H9 (cell line): ENCODE measurements at regions not wholly inside any gene's neighbourhood (a gene's known extent, or its start where the extent isn't known, plus 50 kb on each side); places are given as distances from the start of the nearest gene placed in this dataset.

ENCODE experiments used
- DNase-seq: peaks from one replicate; pipeline ENCODE4 v3.0.0-alpha.2; 2017
- H2AFZ ChIP-seq: one replicate; pipeline ENCODE4 v1.6.1; 2013; ENCODE audit warnings: mild to moderate bottlenecking, low read length, control low read depth, moderate library complexity
- H2AK5ac ChIP-seq: 2 replicates; pipeline ENCODE4 v1.6.1; 2013; ENCODE audit warnings: low read length, control low read depth, mixed read lengths; ENCODE audit not compliant: insufficient read length
- H2BK120ac ChIP-seq: one replicate; pipeline ENCODE4 v1.6.1; 2013; ENCODE audit warnings: low read depth, mild to moderate bottlenecking, low read length, control low read depth, inconsistent platforms; ENCODE audit not compliant: poor library complexity, severe bottlenecking
- H2BK12ac ChIP-seq: 2 replicates; pipeline ENCODE4 v1.6.1; 2013; ENCODE audit warnings: low read length, control low read depth, mixed read lengths, low read depth; ENCODE audit not compliant: insufficient read length
- H2BK15ac ChIP-seq: 2 replicates; pipeline ENCODE4 v1.6.1; 2013; ENCODE audit warnings: low read depth, low read length, control low read depth
- H2BK20ac ChIP-seq: one replicate; pipeline ENCODE4 v1.6.1; 2013; ENCODE audit warnings: low read depth, mild to moderate bottlenecking, low read length, control low read depth, inconsistent platforms; ENCODE audit not compliant: poor library complexity, severe bottlenecking
- H2BK5ac ChIP-seq: 2 replicates; pipeline ENCODE4 v1.6.1; 2013; ENCODE audit warnings: low read length, control low read depth, mixed read lengths; ENCODE audit not compliant: insufficient read length
- H3K14ac ChIP-seq: 2 replicates; pipeline ENCODE4 v1.6.1; 2013; ENCODE audit warnings: low read length, control low read depth; ENCODE audit not compliant: insufficient read depth
- H3K18ac ChIP-seq: 2 replicates; pipeline ENCODE4 v1.6.1; 2013; ENCODE audit warnings: low read depth, mild to moderate bottlenecking, mixed read lengths, low read length, control low read depth; ENCODE audit not compliant: insufficient read length
- H3K23ac ChIP-seq: 2 replicates; pipeline ENCODE4 v1.6.1; 2013; ENCODE audit warnings: low read length, control low read depth, mixed read lengths, low read depth; ENCODE audit not compliant: insufficient read length
- H3K23me2 ChIP-seq: 2 replicates; pipeline ENCODE4 v1.6.1; 2013; ENCODE audit warnings: low read depth, mild to moderate bottlenecking, mixed read lengths, low read length, control low read depth; ENCODE audit not compliant: insufficient read length, poor library complexity, severe bottlenecking
- H3K27ac ChIP-seq: 2 replicates; pipeline ENCODE4 v1.5.1; 2013; ENCODE audit warnings: low read length, control low read depth, mixed read lengths, low read depth; ENCODE audit not compliant: insufficient read length
- H3K27me3 ChIP-seq: 2 replicates; pipeline ENCODE4 v1.6.1; 2013; ENCODE audit warnings: low read length, control low read depth, inconsistent platforms; ENCODE audit not compliant: insufficient read depth
- H3K4ac ChIP-seq: 2 replicates; pipeline ENCODE4 v1.6.1; 2013; ENCODE audit warnings: low read depth, mild to moderate bottlenecking, control low read depth, inconsistent platforms, low read length, moderate library complexity
- H3K4me1 ChIP-seq: 2 replicates; pipeline ENCODE4 v1.6.1; 2013; ENCODE audit warnings: low read length, control low read depth, inconsistent platforms; ENCODE audit not compliant: insufficient read depth
- H3K4me2 ChIP-seq: 2 replicates; pipeline ENCODE4 v1.6.1; 2013; ENCODE audit warnings: low read length, control low read depth, mixed read lengths; ENCODE audit not compliant: insufficient read length, insufficient read depth
- H3K56ac ChIP-seq: 2 replicates; pipeline ENCODE4 v1.6.1; 2013; ENCODE audit warnings: low read depth, mild to moderate bottlenecking, mixed read lengths, low read length, control low read depth; ENCODE audit not compliant: insufficient read length
- H3K79me1 ChIP-seq: 2 replicates; pipeline ENCODE4 v1.6.1; 2013; ENCODE audit warnings: low read depth, mild to moderate bottlenecking, moderate library complexity, low read length, control low read depth, inconsistent platforms; ENCODE audit not compliant: insufficient read depth, poor library complexity, severe bottlenecking
- H3K79me2 ChIP-seq: 2 replicates; pipeline ENCODE4 v1.6.1; 2013; ENCODE audit warnings: low read length, control low read depth, inconsistent platforms; ENCODE audit not compliant: insufficient read depth
- H3K9ac ChIP-seq: 2 replicates; pipeline ENCODE4 v1.6.1; 2013; ENCODE audit warnings: low read length, control low read depth, mixed read lengths; ENCODE audit not compliant: insufficient read length; ENCODE audit errors: extremely low read depth
- H3K9me3 ChIP-seq: one replicate; pipeline ENCODE4 v1.6.1; 2013; ENCODE audit warnings: low read depth, low read length, inconsistent platforms; ENCODE audit not compliant: control insufficient read depth
- H3T11ph ChIP-seq: one replicate; pipeline ENCODE4 v1.6.1; 2013; ENCODE audit warnings: mild to moderate bottlenecking, low read length, control low read depth, inconsistent platforms
- H4K20me1 ChIP-seq: one replicate; pipeline ENCODE4 v1.6.1; 2013; ENCODE audit not compliant: control insufficient read depth, insufficient read length, insufficient read depth
- H4K5ac ChIP-seq: 2 replicates; pipeline ENCODE4 v1.6.1; 2013; ENCODE audit warnings: low read depth, mild to moderate bottlenecking, mixed read lengths, low read length, control low read depth; ENCODE audit not compliant: insufficient read length
- H4K8ac ChIP-seq: replicated peaks from 2 replicates; pipeline ENCODE4 v1.6.1; 2013; ENCODE audit warnings: low read length, control low read depth, mixed read lengths, low read depth; ENCODE audit not compliant: insufficient read length
- H4K91ac ChIP-seq: 2 replicates; pipeline ENCODE4 v1.6.1; 2013; ENCODE audit warnings: low read depth, mild to moderate bottlenecking, moderate library complexity, mixed read lengths, low read length, control low read depth; ENCODE audit not compliant: insufficient read length
- H3K27ac Mint-ChIP-seq, 3 experiments: 2 replicates in 2 of 3; 3 replicates in 1 of 3; pipeline ENCODE4 v1.8.0; 2020 to 2021; ENCODE audit warnings: mixed read lengths in 3 of 3, mild to moderate bottlenecking in 1 of 3, moderate library complexity in 1 of 3
- H3K27me3 Mint-ChIP-seq: 2 replicates; pipeline ENCODE4 v1.8.0; 2021; ENCODE audit warnings: low read depth, mild to moderate bottlenecking, moderate library complexity, mixed read lengths
- H3K36me3 Mint-ChIP-seq, 3 experiments: 2 replicates in 2 of 3; 3 replicates in 1 of 3; pipeline ENCODE4 v1.8.0; 2020 to 2021; ENCODE audit warnings: low read depth in 3 of 3, mixed read lengths in 3 of 3; ENCODE audit not compliant: insufficient read depth in 1 of 3
- H3K4me1 Mint-ChIP-seq, 2 experiments: 2 replicates each; pipeline ENCODE4 v1.8.0; 2020; ENCODE audit warnings: mixed read lengths in 2 of 2
- H3K4me3 Mint-ChIP-seq, 2 experiments: 2 replicates in 1 of 2; 3 replicates in 1 of 2; pipeline ENCODE4 v1.8.0; 2020 to 2021; ENCODE audit warnings: mild to moderate bottlenecking in 2 of 2, mixed read lengths in 2 of 2, moderate library complexity in 1 of 2
- H3K9me3 Mint-ChIP-seq, 2 experiments: 2 replicates in 1 of 2; 3 replicates in 1 of 2; pipeline ENCODE4 v1.8.0; 2020; ENCODE audit warnings: mild to moderate bottlenecking in 2 of 2, mixed read lengths in 2 of 2, moderate library complexity in 1 of 2
- CTCF ChIP-seq: fragments of 200-600 bp; sonication (generic); conservative IDR thresholded peaks from 3 replicates; pipeline ENCODE4 v1.8.0; 2021; ENCODE audit warnings: antibody characterized with exemption, mild to moderate bottlenecking
- WGBS: extraction: QIAGEN DNeasy Blood & Tissue Kit; methylation state at CpG from one replicate; pipeline ENCODE4 v1.1.7; 2013; ENCODE audit warnings: missing lambda C conversion rate, low lambda C conversion rate, mixed read lengths; ENCODE audit not compliant: insufficient read length; ENCODE audit errors: extremely low coverage; 5-methylcytosine and 5-hydroxymethylcytosine counted together

GRCh38 chr3:116815831-116816588 is 106.4 kb downstream of the TUSC7 start:
- H3K14ac ChIP-seq: no peak overlapping the region
- no peak overlapping the region for H4K5ac ChIP-seq
- Mint-ChIP-seq H3K4me1 (peaks cover 35 to 47% of the 10 kb centered on the region in 2 experiments), H3K27ac (0 out of 7 replicates have a peak overlapping the region, but pooled peaks of 2 of the 3 experiments have one; percentile 25 to 76), H3K27me3 (no peaks in the 10 kb centered on the region), H3K9me3 (peaks cover 3 to 4% of the 10 kb centered on the region in 2 experiments; a peak in 4 of 5 replicates), H3K36me3 (peaks cover 0 to 6% (median 2%) of the 10 kb centered on the region in 3 experiments; a peak in 4 of 7 replicates), H3K4me3 (no peak overlapping the region)
- no peak for DNase-seq
- H3K4ac ChIP-seq: no peak overlapping the region
- H3T11ph ChIP-seq: no peak overlapping the region
- no peak overlapping the region for H3K4me2 ChIP-seq
- no peaks in the 10 kb centered on the region for H4K20me1 ChIP-seq
- no peak overlapping the region for H2BK12ac ChIP-seq
- H3K18ac ChIP-seq: no peak overlapping the region
- peaks cover 4% of the 10 kb centered on the region; the same call in 1 of the 2 replicates for H3K4me1 ChIP-seq
- H2BK15ac ChIP-seq: no peak overlapping the region
- TF ChIP-seq CTCF: no peak
- no peak overlapping the region for H2AK5ac ChIP-seq
- no peaks in the 10 kb centered on the region for H3K79me1 ChIP-seq
- H2BK120ac ChIP-seq: no peak overlapping the region
- H3K27me3 ChIP-seq: no peaks in the 10 kb centered on the region
- no peak overlapping the region for H4K91ac ChIP-seq
- no peaks in the 10 kb centered on the region for H3K79me2 ChIP-seq
- no peaks in the 10 kb centered on the region for H3K9me3 ChIP-seq
- no peak overlapping the region for H3K9ac ChIP-seq
- no peak overlapping the region for H3K27ac ChIP-seq
- H2BK5ac ChIP-seq: no peak overlapping the region
- H3K23ac ChIP-seq: no peak overlapping the region
- H3K56ac ChIP-seq: no peak overlapping the region
- H2BK20ac ChIP-seq: no peak overlapping the region
- no peaks in the 10 kb centered on the region for H3K23me2 ChIP-seq
- no peak overlapping the region for H2AFZ ChIP-seq
- no CpG with 5 or more reads among the region's 5 CpGs for WGBS
- no peak overlapping the region for H4K8ac ChIP-seq
